Right lobe of liver (tissue), 6 donors: ENCODE measurements at regions not wholly inside any gene's neighbourhood (a gene's known extent, or its start where the extent isn't known, plus 50 kb on each side); places are given as distances from the start of the nearest gene placed in this dataset.

ENCODE experiments used
- ATAC-seq, 4 donors: fragments of 200-7000 bp; cut with Tn5 transposase; one replicate each; pipeline ENCODE4 v1.9.1; 2020; ENCODE audit warnings: mild to moderate bottlenecking in 4 of 4, moderate library complexity in 4 of 4
- DNase-seq, 3 donors: peaks; one replicate each; pipeline ENCODE4 v3.0.0-alpha.2; 2020
- H3K27ac ChIP-seq, 3 donors: fragments of 200-600 bp; one replicate each; pipeline ENCODE4 v1.8.0; 2022
- H3K27me3 ChIP-seq, 2 donors: fragments of 200-600 bp; one replicate each; pipeline ENCODE4 v1.8.0; 2022
- H3K36me3 ChIP-seq, 4 donors: fragments of 200-600 bp; sonication (generic) in 1 of 4; one replicate each; pipeline versions ENCODE4 v1.5.1 to v1.8.0; 2017 to 2022; ENCODE audit warnings: control low read depth in 1 of 4
- H3K4me1 ChIP-seq, 4 donors: fragments of 200-600 bp; sonication (generic) in 1 of 4; one replicate each; pipeline versions ENCODE4 v1.5.1 to v1.8.0; 2017 to 2022; ENCODE audit warnings: control low read depth in 1 of 4
- H3K4me3 ChIP-seq, 3 donors: fragments of 200-600 bp; one replicate each; pipeline ENCODE4 v1.8.0; 2022
- H3K9me3 ChIP-seq, 4 donors: fragments of 200-600 bp; sonication (generic) in 1 of 4; one replicate each; pipeline versions ENCODE4 v1.5.1 to v1.8.0; 2017 to 2022; ENCODE audit warnings: control low read depth in 1 of 4
- POLR2A ChIP-seq: fragments of 450-650 bp; IDR thresholded peaks from one replicate; pipeline ENCODE4 v1.6.1; 2017; ENCODE audit warnings: antibody characterized with exemption, mild to moderate bottlenecking
- WGBS: methylation state at CpG from one replicate; pipeline ENCODE4 v1.1.6; 2018; ENCODE audit warnings: low coverage, low lambda C conversion rate; ENCODE audit not compliant: insufficient coverage; ENCODE audit errors: missing lambda C conversion rate; 5-methylcytosine and 5-hydroxymethylcytosine counted together
- intact Hi-C, 2 donors: fragments of 100-400 bp; cut with DNase I; formaldehyde crosslinking; loops; one replicate each; pipeline versions ENCODE4 v1.11.2 to v1.14.1; 2022
- TF ChIP-seq, protein P1 (sequence below), 4 donors: fragments of 200-600 bp in 3 of 4; fragments of 450-650 bp in 1 of 4; IDR thresholded peaks; one replicate each; pipeline versions ENCODE4 v1.5.1 to v1.8.0; 2016 to 2022; ENCODE audit warnings: antibody characterized with exemption in 4 of 4, mild to moderate bottlenecking in 2 of 4
- donor health status: DM: no; HTN: yes; CAD: no.
- donor health status: DM: no; HTN: no; CAD: no.
- donor health status: DM: no; HTN: no; CAD: no.
- donor health status: DM: no; HTN: yes; CAD: no.
- donor health status: DM: no; HTN: yes; CAD: no.

DNA sequence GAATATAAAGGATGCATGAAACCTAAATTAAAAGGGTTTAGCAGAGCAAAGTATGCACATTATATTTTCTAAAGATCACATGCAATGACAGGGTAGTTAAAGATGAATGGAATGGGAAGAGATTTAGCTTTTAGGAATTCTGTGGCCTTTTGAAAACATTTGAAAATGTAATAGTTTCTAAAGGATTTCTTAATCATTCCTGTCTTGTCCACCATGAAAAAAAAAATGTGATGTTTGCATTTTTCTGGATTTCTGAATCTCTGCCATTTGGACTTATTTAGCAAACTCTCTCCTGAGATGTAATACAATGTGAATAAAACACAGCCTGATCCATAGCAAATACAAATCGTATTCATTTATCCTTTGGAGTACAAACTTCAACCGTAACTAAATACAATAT, 126.6 kb upstream of the RAB11FIP2 start:
- no peaks in the 10 kb centered on the region for H3K27me3 ChIP-seq
- H3K9me3 ChIP-seq, result no peaks in the 10 kb centered on the region
- WGBS, result 90% methylated on average over 2 of the region's 2 CpGs
- no peak for TF ChIP-seq POLR2A
- TF ChIP-seq, protein P1, sequence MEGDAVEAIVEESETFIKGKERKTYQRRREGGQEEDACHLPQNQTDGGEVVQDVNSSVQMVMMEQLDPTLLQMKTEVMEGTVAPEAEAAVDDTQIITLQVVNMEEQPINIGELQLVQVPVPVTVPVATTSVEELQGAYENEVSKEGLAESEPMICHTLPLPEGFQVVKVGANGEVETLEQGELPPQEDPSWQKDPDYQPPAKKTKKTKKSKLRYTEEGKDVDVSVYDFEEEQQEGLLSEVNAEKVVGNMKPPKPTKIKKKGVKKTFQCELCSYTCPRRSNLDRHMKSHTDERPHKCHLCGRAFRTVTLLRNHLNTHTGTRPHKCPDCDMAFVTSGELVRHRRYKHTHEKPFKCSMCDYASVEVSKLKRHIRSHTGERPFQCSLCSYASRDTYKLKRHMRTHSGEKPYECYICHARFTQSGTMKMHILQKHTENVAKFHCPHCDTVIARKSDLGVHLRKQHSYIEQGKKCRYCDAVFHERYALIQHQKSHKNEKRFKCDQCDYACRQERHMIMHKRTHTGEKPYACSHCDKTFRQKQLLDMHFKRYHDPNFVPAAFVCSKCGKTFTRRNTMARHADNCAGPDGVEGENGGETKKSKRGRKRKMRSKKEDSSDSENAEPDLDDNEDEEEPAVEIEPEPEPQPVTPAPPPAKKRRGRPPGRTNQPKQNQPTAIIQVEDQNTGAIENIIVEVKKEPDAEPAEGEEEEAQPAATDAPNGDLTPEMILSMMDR (IDR thresholded peaks at IDR 0.05), result no peak
- intact Hi-C loops, result no loop called here
- no peak overlapping the region for H3K4me3 ChIP-seq
- H3K4me1 ChIP-seq, result no peaks in the 10 kb centered on the region
- no peaks in the 10 kb centered on the region for H3K36me3 ChIP-seq
- no peak overlapping the region for H3K27ac ChIP-seq
- DNase-seq (no peak), ATAC-seq (no peak)

DNA sequence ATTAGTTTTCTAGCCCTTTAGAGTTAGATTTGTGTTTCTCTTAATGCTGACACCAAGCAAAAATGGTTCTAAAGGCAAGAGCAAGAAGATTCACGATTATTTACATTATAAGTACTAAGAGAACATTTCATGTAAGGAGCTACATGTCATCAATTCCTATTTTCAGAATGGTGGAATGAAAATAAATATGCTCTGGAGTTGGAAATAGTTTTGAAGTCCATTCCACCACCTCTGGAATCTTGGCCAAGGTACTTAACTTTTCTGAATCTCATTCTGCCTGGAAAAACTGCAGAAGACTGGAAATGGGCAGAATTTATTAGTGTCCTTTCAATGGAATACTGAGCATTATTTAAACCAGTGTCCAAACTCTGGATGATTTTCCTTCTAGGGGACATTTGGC, 125.1 kb upstream of the RAB11FIP2 start:
- H3K4me3 ChIP-seq, result no peak overlapping the region
- no peaks in the 10 kb centered on the region for H3K36me3 ChIP-seq

DNA sequence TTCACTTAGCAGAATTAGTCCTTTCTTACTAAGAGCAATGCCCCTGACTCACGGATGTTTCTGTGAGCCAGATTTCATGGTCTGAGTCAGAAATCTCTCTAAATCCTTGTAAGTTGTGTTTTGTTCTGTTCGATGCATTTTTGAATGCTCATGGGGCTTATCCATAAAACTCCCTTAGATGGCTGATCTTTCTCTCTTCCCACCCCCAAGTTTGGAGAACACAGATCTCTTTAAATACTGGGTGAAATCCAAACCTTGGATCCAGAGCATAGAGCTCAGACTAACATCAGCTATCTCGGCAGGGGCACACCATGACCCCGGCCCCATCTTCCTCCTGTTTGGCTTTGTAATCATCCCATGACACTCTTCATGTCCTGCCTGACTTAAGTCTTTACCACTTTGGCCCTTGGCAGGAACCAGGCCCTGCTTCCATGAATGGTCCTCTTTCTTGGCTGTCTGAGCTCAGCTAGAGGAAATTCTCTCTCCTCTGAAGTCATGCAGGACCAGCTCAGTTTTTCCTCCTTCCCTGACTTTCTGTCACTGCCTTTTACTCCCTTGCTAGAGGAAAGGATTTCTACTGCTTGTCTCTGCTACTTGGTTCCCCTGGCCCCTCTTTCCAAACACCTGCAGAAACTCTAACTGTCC, 120.4 kb upstream of the RAB11FIP2 start:
- H3K27me3 ChIP-seq, result no peaks in the 10 kb centered on the region
- 39% methylated on average over 4 of the region's 4 CpGs for whole genome bisulfite sequencing
- TF ChIP-seq POLR2A, result no peak
- TF ChIP-seq, protein P1 (IDR thresholded peaks at IDR 0.05), result no peak
- DNase-seq (no peak), ATAC-seq (no peak)
- no peak overlapping the region for H3K4me3 ChIP-seq
- H3K27ac ChIP-seq, result no peak overlapping the region
- H3K4me1 ChIP-seq, result no peaks in the 10 kb centered on the region
- H3K9me3 ChIP-seq, result no peaks in the 10 kb centered on the region
- no peaks in the 10 kb centered on the region for H3K36me3 ChIP-seq
- intact Hi-C loops, result no loop called here

More for the DNA sequence above, 125.1 kb upstream of the RAB11FIP2 start:
- Histone ChIP-seq H3K4me1 (no peaks in the 10 kb centered on the region), H3K27me3 (no peaks in the 10 kb centered on the region), H3K27ac (no peak overlapping the region), H3K9me3 (no peaks in the 10 kb centered on the region)
- ATAC-seq (no peak), DNase-seq (no peak)
- 50% methylated on average over 1 of the region's 1 CpG for WGBS
- TF ChIP-seq, protein P1 (IDR thresholded peaks at IDR 0.05), result no peak
- TF ChIP-seq POLR2A, result no peak
- intact Hi-C loops, result no loop called here

DNA sequence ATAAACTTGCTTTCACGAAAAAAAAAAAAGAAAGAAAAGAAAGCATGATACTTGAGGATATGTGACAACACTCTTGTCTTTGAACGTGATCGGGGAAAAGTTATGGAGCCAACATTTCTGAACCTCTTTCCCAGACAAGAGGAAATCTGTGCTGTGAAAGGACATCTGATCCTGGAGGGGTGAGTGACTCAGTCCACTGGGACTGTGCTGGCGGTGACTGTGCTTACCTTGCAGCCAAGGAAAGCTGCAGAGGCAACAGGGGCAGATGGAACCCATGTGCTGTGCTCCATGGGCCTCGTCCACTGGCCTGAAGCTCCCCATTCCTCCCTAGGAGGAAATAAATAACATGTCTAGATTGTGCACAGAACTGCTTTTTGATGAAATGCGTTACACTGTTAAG, 116.5 kb upstream of the RAB11FIP2 start:
- intact Hi-C loops, result no loop called here
- ATAC-seq (no peak), DNase-seq (no peak)
- WGBS, result 73% methylated on average over 6 of the region's 6 CpGs
- Histone ChIP-seq H3K36me3 (no peaks in the 10 kb centered on the region), H3K4me1 (no peaks in the 10 kb centered on the region), H3K4me3 (no peak overlapping the region), H3K27me3 (no peaks in the 10 kb centered on the region), H3K27ac (no peak overlapping the region), H3K9me3 (no peaks in the 10 kb centered on the region)
- TF ChIP-seq POLR2A, result no peak
- TF ChIP-seq, protein P1 (IDR thresholded peaks at IDR 0.05), result no peak
